HG02798 (cell line): ENCODE measurements at regions not wholly inside any gene's neighbourhood (a gene's known extent, or its start where the extent isn't known, plus 50 kb on each side); places are given as distances from the start of the nearest gene placed in this dataset.

Experiments
- ATAC-seq: cut with Tn5 transposase; IDR thresholded peaks from one replicate; pipeline ENCODE4 v1.9.1; 2021; ENCODE audit warnings: mild to moderate bottlenecking; ENCODE audit not compliant: unreplicated experiment, poor library complexity

DNA sequence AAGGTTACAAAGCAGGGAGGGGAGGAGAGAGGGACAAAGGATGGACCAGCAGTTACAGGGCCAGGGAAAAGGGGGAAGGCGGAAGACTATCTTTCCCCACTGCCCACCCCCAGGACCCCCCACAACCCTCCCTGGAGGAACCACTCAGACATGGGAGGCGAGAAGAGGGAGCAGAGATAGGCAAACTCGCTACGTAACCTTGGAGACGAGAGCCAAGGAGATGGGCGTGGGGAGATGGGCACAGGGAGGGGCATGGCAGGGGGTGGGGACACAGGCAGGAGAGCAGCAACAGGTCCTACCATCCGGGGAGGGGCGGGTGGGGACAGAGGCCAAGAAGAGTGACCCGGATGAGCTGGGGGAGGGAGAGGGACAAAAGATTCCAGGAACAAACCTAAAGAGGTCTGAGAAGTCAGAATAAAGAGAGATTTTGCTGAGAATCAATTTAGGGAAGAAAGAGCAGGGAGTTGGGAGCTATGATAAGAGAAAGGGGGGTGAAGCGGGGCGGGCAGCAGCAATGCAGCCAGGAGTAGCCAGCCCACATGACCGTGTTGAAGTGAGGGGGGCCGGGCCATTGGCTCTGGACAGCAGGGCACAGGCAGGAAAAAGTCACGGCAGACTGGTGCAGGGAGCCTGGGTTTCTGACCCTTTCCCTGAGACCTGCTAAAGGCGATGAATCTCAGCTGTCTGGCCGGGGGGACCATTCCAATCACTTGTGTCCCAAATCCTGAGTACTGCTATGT, 128.4 kb downstream of the BUD13 start:
- no peak for ATAC-seq

DNA sequence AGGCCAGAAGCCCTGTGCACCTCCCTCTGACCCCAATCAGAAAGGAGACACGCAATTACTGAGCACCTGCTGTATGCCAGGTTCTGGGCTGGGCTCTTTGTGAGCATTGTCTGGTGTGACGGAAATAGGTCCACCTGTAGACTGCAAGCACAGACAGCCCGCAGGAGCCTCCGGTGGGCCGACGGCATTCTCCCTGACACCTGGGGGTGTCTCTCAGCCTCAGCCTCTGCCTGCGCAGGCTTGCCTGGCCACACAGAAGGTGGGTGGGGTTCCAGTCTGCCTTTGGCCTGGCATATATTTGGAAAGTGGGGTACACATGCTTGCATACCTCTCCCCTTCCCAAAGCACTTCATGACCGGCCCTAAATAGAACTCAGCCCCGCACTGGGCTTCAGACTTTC, 129.3 kb downstream of the BUD13 start:
- ATAC-seq, result no peak

DNA sequence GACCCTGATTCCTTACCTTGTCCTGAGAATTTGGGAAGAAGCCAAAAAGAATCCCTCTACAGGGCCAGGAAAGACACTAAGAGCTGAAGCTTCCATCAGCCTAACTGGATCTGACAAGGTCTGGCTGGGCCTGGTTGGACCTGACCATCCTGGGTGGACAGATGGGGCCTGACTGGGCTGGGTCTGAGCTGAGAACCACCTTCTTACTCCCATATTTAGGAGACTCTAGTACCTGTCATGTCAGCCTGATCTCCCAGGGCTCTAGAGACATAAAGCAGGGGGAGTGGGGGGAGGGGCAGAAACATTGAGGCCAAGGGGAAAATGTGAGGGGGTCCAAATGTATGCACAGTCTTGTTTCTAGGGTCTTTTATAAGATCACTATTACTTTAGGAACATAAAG, 129.9 kb downstream of the BUD13 start:
- no peak for ATAC-seq

GRCh38 chr11:116642481-116642880, 130.3 kb downstream of the BUD13 start:
- ATAC-seq, result no peak

DNA sequence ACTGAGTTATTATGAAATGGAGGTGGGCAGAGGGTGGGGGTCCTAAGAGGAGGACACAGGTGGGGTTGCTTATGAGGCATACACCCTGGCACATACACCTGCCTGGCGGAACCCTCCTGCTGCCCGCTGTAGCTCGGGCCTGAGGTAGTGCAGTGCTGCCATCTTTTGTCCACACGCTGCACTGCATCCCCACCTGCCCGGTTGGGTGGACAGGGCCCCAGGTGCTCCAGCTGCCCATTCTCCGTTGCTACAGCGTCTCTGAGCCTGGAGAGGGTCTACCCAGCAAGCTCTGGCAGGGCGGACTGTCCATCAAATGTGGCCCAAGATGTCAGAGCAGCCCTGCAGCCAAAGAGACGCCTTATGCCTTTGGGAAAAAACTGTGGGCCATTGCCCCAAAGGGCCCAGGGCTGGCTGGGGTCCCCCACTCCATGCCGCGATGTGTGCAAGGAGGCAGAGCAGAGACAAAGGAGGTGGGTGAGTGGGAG, 131.2 kb downstream of the BUD13 start:
- ATAC-seq, result no peak

GRCh38 chr11:116640641-116641402, 132.0 kb downstream of the BUD13 start:
- no peak for ATAC-seq

- ATAC-seq, result no peak
Observed at GRCh38 chr11:116638463-116638862, 134.3 kb downstream of the BUD13 start.

GRCh38 chr11:116637766-116638165, 135.0 kb downstream of the BUD13 start:
- no peak for ATAC-seq

DNA sequence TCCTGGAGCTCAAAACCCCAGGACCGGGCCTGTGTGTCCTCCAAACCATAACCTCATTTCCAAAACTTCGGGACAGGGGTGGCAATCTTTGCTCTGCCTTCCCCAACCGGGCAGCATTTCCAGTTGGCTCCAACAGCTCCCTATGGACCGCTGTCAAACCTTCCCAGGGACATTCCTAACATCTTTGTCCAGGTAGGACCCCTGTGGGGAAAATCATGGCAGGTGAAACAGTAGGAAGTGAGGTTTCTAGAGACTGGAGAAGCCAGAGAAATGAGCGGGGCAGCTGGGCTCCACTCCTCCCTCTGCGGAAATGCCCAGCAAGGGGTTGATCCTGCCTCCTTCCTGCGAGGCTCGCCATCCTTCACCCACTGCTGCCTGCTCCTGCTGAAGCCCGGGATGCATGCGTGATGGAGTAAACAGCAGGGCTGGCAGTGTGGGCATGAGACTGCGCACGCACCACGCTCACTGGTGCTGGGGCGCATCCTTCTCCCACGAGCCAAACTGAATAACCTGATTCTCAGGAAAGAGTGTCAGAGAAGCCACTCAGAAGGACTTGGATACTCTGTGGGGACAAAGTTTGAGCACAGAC, 136.4 kb downstream of the BUD13 start:
- ATAC-seq, result no peak

GRCh38 chr11:116631201-116631600, 141.6 kb downstream of the BUD13 start:
- no peak for ATAC-seq

- ATAC-seq, result no peak
Observed at GRCh38 chr11:116618461-116618860, 154.3 kb downstream of the BUD13 start.

GRCh38 chr11:116615211-116615865, 157.4 kb downstream of the BUD13 start:
- no peak for ATAC-seq

GRCh38 chr11:116614306-116615210, 158.2 kb downstream of the BUD13 start:
- ATAC-seq, result no peak

DNA sequence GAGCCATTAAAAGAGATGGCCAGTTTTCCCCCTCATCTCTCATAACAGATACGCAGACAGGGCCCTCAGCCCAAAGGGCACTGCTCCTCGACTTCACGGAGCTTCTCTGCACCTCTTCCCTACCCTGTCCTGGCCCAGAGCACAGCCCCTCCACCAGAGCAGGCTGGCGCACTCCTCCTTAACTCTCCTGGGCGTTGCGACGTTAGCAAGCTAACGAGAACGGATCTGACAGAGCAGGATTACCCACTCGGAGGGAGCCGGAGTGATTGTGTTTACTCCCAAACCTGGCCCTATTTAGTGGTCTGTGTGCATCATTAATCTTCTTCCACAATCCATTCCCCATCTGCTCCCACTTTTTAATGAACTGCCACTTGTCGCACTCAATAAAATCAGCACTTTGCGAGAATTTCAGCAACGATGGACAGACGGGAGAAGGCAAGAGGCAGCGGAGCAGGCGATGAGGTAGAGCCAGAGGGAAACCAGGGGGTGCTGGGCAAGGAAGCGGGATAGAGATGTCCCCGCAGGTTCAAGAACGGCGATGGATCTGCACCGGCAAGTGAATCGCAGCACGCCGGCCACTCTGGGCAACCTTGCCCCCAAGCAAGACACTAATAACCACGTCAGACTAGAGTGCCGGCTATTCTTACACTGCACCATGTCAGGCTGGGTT, 159.4 kb downstream of the BUD13 start:
- no peak for ATAC-seq

DNA sequence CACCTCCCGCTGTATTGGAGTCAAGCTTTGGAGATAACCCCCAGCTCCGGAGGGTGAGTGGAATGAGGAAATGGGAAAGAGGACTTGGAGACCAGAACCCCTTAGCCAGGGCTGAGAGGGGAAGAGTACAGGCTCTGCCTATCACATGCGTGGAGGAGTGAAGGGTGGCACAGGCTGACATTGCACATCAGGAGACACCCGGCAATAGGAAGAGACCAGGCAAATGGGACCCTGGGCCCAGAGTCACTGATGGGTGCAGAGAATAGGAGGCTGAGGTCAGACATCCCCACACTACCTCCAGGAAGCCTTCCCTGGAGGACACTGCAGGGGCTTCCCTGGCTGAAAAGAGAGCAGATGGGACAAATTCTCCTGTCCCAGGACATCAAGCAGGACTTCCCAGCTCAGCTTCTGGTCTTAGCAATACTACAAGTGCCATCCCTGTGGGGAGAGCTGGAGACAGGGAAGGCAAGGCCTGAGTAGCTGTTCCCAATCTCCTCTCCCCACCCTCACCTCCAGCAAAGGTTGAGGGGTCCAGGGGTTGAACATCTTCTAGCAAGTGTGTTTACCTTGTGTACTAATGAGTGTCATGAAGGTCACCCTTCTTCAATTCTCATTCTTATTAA, 160.7 kb downstream of the BUD13 start:
- no peak for ATAC-seq

DNA sequence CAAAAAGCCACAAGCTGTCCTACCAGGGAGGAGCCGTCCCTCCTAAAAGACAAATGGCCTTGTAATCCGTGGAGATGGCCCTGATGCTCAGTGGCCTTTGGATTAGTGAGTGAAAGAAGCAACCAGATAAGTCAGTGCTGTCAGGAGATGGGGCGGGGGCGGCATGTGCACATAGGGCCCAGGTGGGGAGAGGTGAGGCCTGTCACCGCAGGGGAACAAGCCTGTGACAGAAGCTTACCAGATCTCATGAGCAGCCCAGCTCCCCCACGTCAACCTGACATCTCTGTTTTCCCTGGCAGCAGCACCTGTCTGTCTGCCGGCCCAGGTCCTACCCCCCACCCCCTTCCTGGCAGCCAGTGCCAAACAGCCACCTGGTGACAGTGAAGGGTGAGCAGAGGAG, 162.6 kb downstream of the BUD13 start:
- no peak for ATAC-seq

DNA sequence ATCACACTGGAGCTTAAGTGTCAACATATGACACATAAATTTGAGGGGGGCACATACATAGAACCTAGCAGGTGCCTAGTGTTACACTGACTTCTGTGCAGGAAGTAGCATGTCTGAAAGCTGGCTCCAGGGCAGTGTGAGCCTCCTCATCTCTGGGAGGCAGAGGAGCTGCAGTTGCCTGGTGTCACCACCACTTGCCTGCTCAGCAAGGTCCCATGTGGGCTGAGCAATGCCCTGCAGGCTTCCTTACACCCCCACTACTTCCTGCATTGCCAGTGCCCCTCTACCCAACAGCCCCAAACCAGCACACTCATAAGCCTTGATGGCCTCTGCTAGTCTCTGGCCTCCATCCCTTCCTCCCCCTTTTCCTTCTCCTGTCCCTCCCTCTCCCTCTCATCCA, 165.8 kb downstream of the BUD13 start:
- ATAC-seq, result no peak

DNA sequence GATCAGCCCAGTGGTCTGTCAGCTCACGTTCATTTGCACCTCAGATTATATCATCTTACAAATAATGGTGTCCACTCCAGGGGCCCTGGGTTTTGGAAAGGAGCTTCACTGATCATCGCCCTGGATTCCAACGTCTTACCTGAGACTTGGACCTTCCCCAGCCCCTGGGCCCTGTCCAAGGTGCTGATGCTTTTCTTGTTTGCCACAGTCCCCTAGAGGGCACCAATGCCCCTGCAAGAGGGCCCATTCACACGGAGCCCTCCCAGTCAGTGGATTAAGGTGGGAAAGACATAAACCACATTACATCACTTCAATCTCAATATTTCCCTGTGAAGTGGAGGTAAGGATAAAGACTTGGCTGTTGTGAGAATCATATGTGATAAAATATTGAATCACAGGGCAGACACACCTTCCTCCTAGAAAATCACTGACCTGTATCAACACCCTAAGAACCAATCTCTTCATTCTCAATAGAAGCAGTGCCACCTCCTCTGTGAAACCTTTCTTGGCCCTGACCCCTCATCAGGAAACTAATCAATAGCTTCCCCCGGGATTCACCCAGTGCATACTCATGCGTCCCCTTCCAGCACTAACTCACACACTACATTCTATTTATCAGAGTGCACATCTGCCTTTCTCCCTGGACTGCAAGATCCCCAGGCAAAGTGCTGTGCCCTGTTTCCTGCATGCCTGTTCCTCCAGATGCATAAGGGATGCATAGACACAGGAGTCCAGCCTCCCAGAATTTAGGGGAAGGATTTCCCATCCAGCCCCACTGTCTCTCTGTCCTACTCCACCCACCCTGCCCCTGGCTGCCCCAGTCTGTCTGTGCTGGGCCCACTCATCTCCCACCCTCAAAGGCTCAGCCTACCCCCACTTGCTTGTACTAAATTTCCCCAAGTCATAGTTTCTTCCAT, 167.0 kb downstream of the BUD13 start:
- ATAC-seq, result no peak
